Large intestine (tissue), 3 donors: ENCODE measurements at regions not wholly inside any gene's neighbourhood (a gene's known extent, or its start where the extent isn't known, plus 50 kb on each side); places are given as distances from the start of the nearest gene placed in this dataset.
"Not testable (repeated sequence)": the region's sequence is repeated elsewhere in the genome, so short reads cannot be mapped to it uniquely, and the experiment has no call there.

ENCODE experiments used
- DNase-seq, 2 donors: peaks; one replicate each; pipeline versions ENCODE4 v3.0.0 to v3.0.0-alpha.2; 2013
- H3K27ac ChIP-seq: one replicate; pipeline ENCODE4 v1.5.1; 2013; ENCODE audit warnings: low read length
- H3K27me3 ChIP-seq: 2 replicates; pipeline ENCODE4 v1.6.1; 2013; ENCODE audit warnings: low read length; ENCODE audit not compliant: control insufficient read depth, insufficient read depth
- H3K36me3 ChIP-seq: 2 replicates; pipeline ENCODE4 v1.6.1; 2013; ENCODE audit warnings: low read length; ENCODE audit not compliant: control insufficient read depth, insufficient read depth
- H3K4me1 ChIP-seq: one replicate; pipeline ENCODE4 v1.6.1; 2013; ENCODE audit warnings: low read length; ENCODE audit not compliant: control insufficient read depth, insufficient read depth
- H3K4me3 ChIP-seq: one replicate; pipeline ENCODE4 v1.5.1; 2013; ENCODE audit warnings: low read length
- H3K9me3 ChIP-seq: one replicate; pipeline ENCODE4 v1.6.1; 2013; ENCODE audit warnings: mild to moderate bottlenecking, low read depth, low read length, moderate library complexity; ENCODE audit not compliant: control insufficient read depth
- WGBS: methylation state at CpG from one replicate; pipeline ENCODE4 v1.1.5; 2013; ENCODE audit warnings: low lambda C conversion rate; ENCODE audit not compliant: insufficient coverage; 5-methylcytosine and 5-hydroxymethylcytosine counted together

- Histone ChIP-seq H3K9me3 (no peaks in the 10 kb centered on the region), H3K36me3 (no peaks in the 10 kb centered on the region), H3K27me3 (no peaks in the 10 kb centered on the region), H3K4me1 (peaks cover 8% of the 10 kb centered on the region), H3K27ac (no peak overlapping the region), H3K4me3 (no peak overlapping the region)
- no CpG with 5 or more reads among the region's 1 CpG for WGBS
- no peak for DNase-seq
These were observed 236.8 kb upstream of the FKBP1C start for GRCh38 chr6:62974452-62974851.

GRCh38 chr6:62976566-62976965, 234.7 kb upstream of the FKBP1C start:
- no peaks in the 10 kb centered on the region for H3K36me3 ChIP-seq
- no peak for DNase-seq
- H3K27ac ChIP-seq = no peak overlapping the region
- H3K9me3 ChIP-seq = no peaks in the 10 kb centered on the region
- no peak overlapping the region for H3K4me3 ChIP-seq
- H3K27me3 ChIP-seq = no peaks in the 10 kb centered on the region
- peaks cover 5% of the 10 kb centered on the region for H3K4me1 ChIP-seq

- DNase-seq = no peak
- Histone ChIP-seq H3K36me3 (no peaks in the 10 kb centered on the region), H3K9me3 (no peaks in the 10 kb centered on the region), H3K27ac (no peak overlapping the region), H3K4me1 (no peaks in the 10 kb centered on the region), H3K4me3 (no peak overlapping the region), H3K27me3 (no peaks in the 10 kb centered on the region)
- 92% methylated on average over 2 of the region's 2 CpGs for WGBS
These were observed 232.3 kb upstream of the FKBP1C start for GRCh38 chr6:62978920-62979319.

GRCh38 chr6:62980093-62980492, 231.2 kb upstream of the FKBP1C start:
- H3K4me3 ChIP-seq = no peak overlapping the region
- 84% methylated on average over 2 of the region's 2 CpGs for WGBS
- no peak for DNase-seq
- no peaks in the 10 kb centered on the region for H3K9me3 ChIP-seq
- H3K4me1 ChIP-seq = no peaks in the 10 kb centered on the region
- H3K36me3 ChIP-seq = no peaks in the 10 kb centered on the region
- H3K27me3 ChIP-seq = no peaks in the 10 kb centered on the region
- H3K27ac ChIP-seq = no peak overlapping the region

- Histone ChIP-seq H3K4me1 (no peaks in the 10 kb centered on the region), H3K27ac (no peak overlapping the region), H3K27me3 (no peaks in the 10 kb centered on the region), H3K4me3 (no peak overlapping the region), H3K9me3 (no peaks in the 10 kb centered on the region), H3K36me3 (no peaks in the 10 kb centered on the region)
- no peak for DNase-seq
These were observed 230.5 kb upstream of the FKBP1C start for GRCh38 chr6:62980724-62981123.

GRCh38 chr6:62982951-62983350, 228.3 kb upstream of the FKBP1C start:
- no peak overlapping the region for H3K27ac ChIP-seq
- no peaks in the 10 kb centered on the region for H3K9me3 ChIP-seq
- no peak overlapping the region for H3K4me3 ChIP-seq
- 100% methylated on average over 1 of the region's 2 CpGs for WGBS
- H3K27me3 ChIP-seq = no peaks in the 10 kb centered on the region
- no peaks in the 10 kb centered on the region for H3K36me3 ChIP-seq
- H3K4me1 ChIP-seq = no peaks in the 10 kb centered on the region
- no peak for DNase-seq

GRCh38 chr6:62991696-62992095, 219.6 kb upstream of the FKBP1C start:
- H3K4me1 ChIP-seq, H3K9me3 ChIP-seq, H3K27ac ChIP-seq, H3K4me3 ChIP-seq, DNase-seq, H3K36me3 ChIP-seq, H3K27me3 ChIP-seq: not testable (repeated sequence)
- WGBS = 80% methylated on average over 1 of the region's 4 CpGs

GRCh38 chr6:62993951-62994350, 217.3 kb upstream of the FKBP1C start:
- Histone ChIP-seq H3K27me3 (no peaks in the 10 kb centered on the region), H3K36me3 (no peaks in the 10 kb centered on the region), H3K9me3 (no peaks in the 10 kb centered on the region), H3K4me3 (no peak overlapping the region), H3K4me1 (no peaks in the 10 kb centered on the region), H3K27ac (no peak overlapping the region)
- DNase-seq = no peak

GRCh38 chr6:62998022-62998421, 213.2 kb upstream of the FKBP1C start:
- no CpG with 5 or more reads among the region's 2 CpGs for WGBS
- Histone ChIP-seq H3K4me3 (no peak overlapping the region), H3K9me3 (no peaks in the 10 kb centered on the region), H3K27me3 (no peaks in the 10 kb centered on the region), H3K27ac (no peak overlapping the region), H3K36me3 (no peaks in the 10 kb centered on the region), H3K4me1 (no peaks in the 10 kb centered on the region)
- DNase-seq = no peak

GRCh38 chr6:62999242-62999641, 212.0 kb upstream of the FKBP1C start:
- 10% methylated on average over 1 of the region's 3 CpGs for WGBS
- H3K4me1 ChIP-seq, H3K36me3 ChIP-seq, H3K27me3 ChIP-seq, H3K9me3 ChIP-seq, H3K27ac ChIP-seq, DNase-seq, H3K4me3 ChIP-seq: not testable (repeated sequence)

- Histone ChIP-seq H3K9me3 (no peaks in the 10 kb centered on the region), H3K27ac (no peak overlapping the region), H3K27me3 (no peaks in the 10 kb centered on the region), H3K4me1 (no peaks in the 10 kb centered on the region), H3K4me3 (no peak overlapping the region), H3K36me3 (no peaks in the 10 kb centered on the region)
- DNase-seq = no peak
- 43% methylated on average over 1 of the region's 1 CpG for WGBS
These were observed 211.5 kb upstream of the FKBP1C start for GRCh38 chr6:62999796-63000195.
